Body of pancreas (tissue), 4 donors: ENCODE measurements at regions not wholly inside any gene's neighbourhood (a gene's known extent, or its start where the extent isn't known, plus 50 kb on each side); places are given as distances from the start of the nearest gene placed in this dataset.
"Not testable (repeated sequence)": the region's sequence is repeated elsewhere in the genome, so short reads cannot be mapped to it uniquely, and the experiment has no call there.

Experiments used
- POLR2A ChIP-seq, 3 donors: fragments of 450-650 bp; IDR thresholded peaks; one replicate each; pipeline ENCODE4 v1.6.1; 2016; ENCODE audit warnings: antibody characterized with exemption in 3 of 3, mild to moderate bottlenecking in 2 of 3
- TF ChIP-seq, protein P1 (sequence below), 7 experiments: fragments of 450-650 bp in 4 of 7; fragments of 200-600 bp in 3 of 7; sonication (generic) in 3 of 7; IDR thresholded peaks; one replicate each; pipeline ENCODE4 v1.5.1; 2016 to 2019; ENCODE audit warnings: antibody characterized with exemption in 7 of 7

- TF ChIP-seq POLR2A (IDR thresholded peaks at IDR 0.05): not testable (repeated sequence)
- TF ChIP-seq, protein P1, sequence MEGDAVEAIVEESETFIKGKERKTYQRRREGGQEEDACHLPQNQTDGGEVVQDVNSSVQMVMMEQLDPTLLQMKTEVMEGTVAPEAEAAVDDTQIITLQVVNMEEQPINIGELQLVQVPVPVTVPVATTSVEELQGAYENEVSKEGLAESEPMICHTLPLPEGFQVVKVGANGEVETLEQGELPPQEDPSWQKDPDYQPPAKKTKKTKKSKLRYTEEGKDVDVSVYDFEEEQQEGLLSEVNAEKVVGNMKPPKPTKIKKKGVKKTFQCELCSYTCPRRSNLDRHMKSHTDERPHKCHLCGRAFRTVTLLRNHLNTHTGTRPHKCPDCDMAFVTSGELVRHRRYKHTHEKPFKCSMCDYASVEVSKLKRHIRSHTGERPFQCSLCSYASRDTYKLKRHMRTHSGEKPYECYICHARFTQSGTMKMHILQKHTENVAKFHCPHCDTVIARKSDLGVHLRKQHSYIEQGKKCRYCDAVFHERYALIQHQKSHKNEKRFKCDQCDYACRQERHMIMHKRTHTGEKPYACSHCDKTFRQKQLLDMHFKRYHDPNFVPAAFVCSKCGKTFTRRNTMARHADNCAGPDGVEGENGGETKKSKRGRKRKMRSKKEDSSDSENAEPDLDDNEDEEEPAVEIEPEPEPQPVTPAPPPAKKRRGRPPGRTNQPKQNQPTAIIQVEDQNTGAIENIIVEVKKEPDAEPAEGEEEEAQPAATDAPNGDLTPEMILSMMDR (IDR thresholded peaks at IDR 0.05): not testable (repeated sequence)
These were observed 638.3 kb downstream of the GOLGA6L6 start for GRCh38 chr15:19903281-19903680.
